ENCODE measurements at regions not wholly inside any gene's neighbourhood (a gene's known extent, or its start where the extent isn't known, plus 50 kb on each side); places are given as distances from the start of the nearest gene placed in this dataset.

DNA sequence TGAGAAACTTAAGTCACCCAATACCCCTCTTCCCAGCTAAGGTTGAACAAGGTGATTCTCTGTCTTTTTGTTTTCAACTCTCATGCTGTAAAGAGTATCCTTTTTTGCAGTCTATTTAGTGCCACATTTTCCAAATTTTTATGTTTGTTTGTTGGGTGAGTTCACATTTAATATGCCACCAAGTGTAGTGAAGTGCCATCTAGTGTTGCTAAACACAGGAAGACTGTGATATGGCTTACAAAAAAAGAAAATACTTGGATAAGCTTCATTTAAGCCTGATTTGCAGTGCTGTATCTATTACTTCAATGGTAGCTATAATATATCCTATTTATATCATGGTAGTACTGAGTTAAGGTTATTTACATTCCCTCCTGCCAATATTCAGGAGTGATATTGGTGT is 319.2 kb upstream of the CHORDC1 start:
- TF ChIP-seq, protein P1, sequence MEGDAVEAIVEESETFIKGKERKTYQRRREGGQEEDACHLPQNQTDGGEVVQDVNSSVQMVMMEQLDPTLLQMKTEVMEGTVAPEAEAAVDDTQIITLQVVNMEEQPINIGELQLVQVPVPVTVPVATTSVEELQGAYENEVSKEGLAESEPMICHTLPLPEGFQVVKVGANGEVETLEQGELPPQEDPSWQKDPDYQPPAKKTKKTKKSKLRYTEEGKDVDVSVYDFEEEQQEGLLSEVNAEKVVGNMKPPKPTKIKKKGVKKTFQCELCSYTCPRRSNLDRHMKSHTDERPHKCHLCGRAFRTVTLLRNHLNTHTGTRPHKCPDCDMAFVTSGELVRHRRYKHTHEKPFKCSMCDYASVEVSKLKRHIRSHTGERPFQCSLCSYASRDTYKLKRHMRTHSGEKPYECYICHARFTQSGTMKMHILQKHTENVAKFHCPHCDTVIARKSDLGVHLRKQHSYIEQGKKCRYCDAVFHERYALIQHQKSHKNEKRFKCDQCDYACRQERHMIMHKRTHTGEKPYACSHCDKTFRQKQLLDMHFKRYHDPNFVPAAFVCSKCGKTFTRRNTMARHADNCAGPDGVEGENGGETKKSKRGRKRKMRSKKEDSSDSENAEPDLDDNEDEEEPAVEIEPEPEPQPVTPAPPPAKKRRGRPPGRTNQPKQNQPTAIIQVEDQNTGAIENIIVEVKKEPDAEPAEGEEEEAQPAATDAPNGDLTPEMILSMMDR (conservative IDR thresholded peaks at IDR 0.05; ENCODE audit: low read depth, low read length) = peak; percentile 21; the same call in 1 of the 2 replicates
- TF ChIP-seq EZH2 (IDR thresholded peaks at IDR 0.05; ENCODE audit: borderline replicate concordance, low read depth, low read length, poor library complexity, severe bottlenecking) = no peak
